ENCODE measurements at regions not wholly inside any gene's neighbourhood (a gene's known extent, or its start where the extent isn't known, plus 50 kb on each side); places are given as distances from the start of the nearest gene placed in this dataset.
"Not testable (repeated sequence)": the region's sequence is repeated elsewhere in the genome, so short reads cannot be mapped to it uniquely, and the experiment has no call there.

DNA sequence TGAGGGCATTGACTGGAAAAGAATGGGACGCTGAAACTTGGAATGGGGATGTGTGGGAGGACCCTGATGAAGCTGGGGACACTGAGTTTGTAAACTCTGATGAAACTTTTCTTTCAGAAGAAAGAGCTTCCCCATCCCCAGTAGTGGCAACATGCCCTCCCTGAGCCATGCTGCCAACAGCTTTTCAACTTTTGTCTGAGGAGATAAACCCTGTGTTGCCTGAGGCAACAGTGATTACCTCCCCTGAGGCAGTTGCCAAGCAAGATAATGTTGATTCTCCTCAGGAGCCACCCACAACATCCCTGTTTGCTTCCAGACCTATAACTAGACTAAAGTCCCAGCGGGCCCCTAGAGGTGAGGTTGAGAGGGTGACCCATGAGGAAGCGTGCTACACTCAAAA lies 134.2 kb upstream of the DAB1 start:
- TF ChIP-seq, protein P1, sequence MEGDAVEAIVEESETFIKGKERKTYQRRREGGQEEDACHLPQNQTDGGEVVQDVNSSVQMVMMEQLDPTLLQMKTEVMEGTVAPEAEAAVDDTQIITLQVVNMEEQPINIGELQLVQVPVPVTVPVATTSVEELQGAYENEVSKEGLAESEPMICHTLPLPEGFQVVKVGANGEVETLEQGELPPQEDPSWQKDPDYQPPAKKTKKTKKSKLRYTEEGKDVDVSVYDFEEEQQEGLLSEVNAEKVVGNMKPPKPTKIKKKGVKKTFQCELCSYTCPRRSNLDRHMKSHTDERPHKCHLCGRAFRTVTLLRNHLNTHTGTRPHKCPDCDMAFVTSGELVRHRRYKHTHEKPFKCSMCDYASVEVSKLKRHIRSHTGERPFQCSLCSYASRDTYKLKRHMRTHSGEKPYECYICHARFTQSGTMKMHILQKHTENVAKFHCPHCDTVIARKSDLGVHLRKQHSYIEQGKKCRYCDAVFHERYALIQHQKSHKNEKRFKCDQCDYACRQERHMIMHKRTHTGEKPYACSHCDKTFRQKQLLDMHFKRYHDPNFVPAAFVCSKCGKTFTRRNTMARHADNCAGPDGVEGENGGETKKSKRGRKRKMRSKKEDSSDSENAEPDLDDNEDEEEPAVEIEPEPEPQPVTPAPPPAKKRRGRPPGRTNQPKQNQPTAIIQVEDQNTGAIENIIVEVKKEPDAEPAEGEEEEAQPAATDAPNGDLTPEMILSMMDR (IDR thresholded peaks at IDR 0.05; ENCODE audit: low read depth, low read length, missing input control) = not testable (repeated sequence)
- TF ChIP-seq YY1 (IDR thresholded peaks at IDR 0.05) = not testable (repeated sequence)

Data from liver (tissue), 2 donors.